NCI-H82 treated with DMSO at 0.1 percent for 48 hours (cell line): ENCODE measurements at regions not wholly inside any gene's neighbourhood (a gene's known extent, or its start where the extent isn't known, plus 50 kb on each side); places are given as distances from the start of the nearest gene placed in this dataset.

Source experiments
- DNase-seq: peaks from one replicate; lab custom pipeline; 2025; ENCODE audit not compliant: unreplicated experiment; lab: John Stamatoyannopoulos, UW

- DNase-seq, result no peak
Observed at GRCh38 chr3:197353001-197353866, 54.8 kb upstream of the DLG1 start.

- DNase-seq, result no peak
Observed at GRCh38 chr3:197352382-197352781, 54.0 kb upstream of the DLG1 start.

DNA sequence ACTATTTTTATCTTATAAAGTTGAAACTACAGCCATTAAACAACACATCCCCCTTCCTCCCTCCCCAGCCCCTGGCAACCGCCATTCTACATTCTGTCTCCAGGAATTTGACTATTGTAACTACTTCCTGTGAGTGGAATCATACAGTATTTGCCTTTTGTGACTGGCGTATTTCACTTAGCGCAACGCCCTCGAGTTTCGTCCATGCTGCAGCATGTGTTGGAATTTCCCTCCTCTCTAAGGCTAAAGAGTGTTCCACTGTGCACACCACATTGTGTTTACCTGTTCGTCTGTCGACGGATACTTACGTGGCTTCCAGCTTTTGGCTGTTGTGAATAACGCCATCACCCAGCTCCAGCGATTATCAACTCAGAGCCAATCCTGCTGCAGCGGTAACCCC is 52.0 kb upstream of the DLG1 start:
- DNase-seq, result no peak

DNA sequence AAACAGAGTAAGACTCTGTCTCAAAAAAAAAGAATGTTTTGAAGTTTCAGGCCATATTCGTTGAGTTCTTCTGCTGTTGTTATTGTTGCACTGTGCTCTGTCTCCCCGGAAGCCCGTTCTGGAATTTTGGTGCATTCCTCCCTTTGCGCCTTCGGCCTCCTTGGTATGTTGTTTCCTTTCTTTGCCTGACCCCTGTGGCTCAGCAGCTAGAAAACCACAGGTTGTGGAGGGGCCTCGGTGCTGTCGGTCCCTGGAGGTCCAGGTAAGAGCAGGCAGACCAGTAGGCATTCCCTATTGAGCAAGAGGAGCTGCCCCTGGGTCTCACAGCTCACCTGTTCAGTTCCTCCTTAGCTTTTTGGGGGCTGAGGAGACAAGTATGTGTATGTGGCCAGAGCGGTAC is 51.0 kb upstream of the DLG1 start:
- DNase-seq, result no peak
